CD4-positive, alpha-beta memory T cell (primary cell): ENCODE measurements at regions not wholly inside any gene's neighbourhood (a gene's known extent, or its start where the extent isn't known, plus 50 kb on each side); places are given as distances from the start of the nearest gene placed in this dataset.
"Not testable (repeated sequence)": the region's sequence is repeated elsewhere in the genome, so short reads cannot be mapped to it uniquely, and the experiment has no call there.

Experiments
- CTCF ChIA-PET: fragments of 350-600 bp; sonication (Branson Sonifier 250); formaldehyde crosslinking; loops from one replicate; lab custom pipeline; 2021; ENCODE audit warnings: inconsistent platforms; ENCODE audit not compliant: partially characterized antibody; lab: Charles Lee
- POLR2A ChIA-PET: fragments of 350-600 bp; sonication (Branson Sonifier 250); formaldehyde crosslinking; loops from one replicate; lab custom pipeline; 2021; ENCODE audit not compliant: partially characterized antibody; lab: Charles Lee
- DNase-seq, 5 donors: peaks; one replicate each; pipeline versions ENCODE4 v3.0.0 to v3.0.0-alpha.2; 2020 to 2022; ENCODE audit warnings: mixed read lengths in 1 of 5
- H3K27ac ChIP-seq: one replicate; pipeline ENCODE4 v1.7.0; 2013; ENCODE audit warnings: low read depth, low read length
- H3K27me3 ChIP-seq: 2 replicates; pipeline ENCODE4 v1.7.0; 2013; ENCODE audit warnings: mild to moderate bottlenecking, low read length, moderate library complexity; ENCODE audit not compliant: insufficient read depth
- H3K36me3 ChIP-seq: 2 replicates; pipeline ENCODE4 v1.7.0; 2013; ENCODE audit warnings: mild to moderate bottlenecking, low read length, moderate library complexity; ENCODE audit not compliant: insufficient read depth
- H3K4me1 ChIP-seq: 2 replicates; pipeline ENCODE4 v1.7.0; 2013; ENCODE audit warnings: mild to moderate bottlenecking, low read length, moderate library complexity; ENCODE audit not compliant: insufficient read depth
- H3K4me3 ChIP-seq, 2 donors: one replicate each; pipeline ENCODE4 v1.7.0; 2013; ENCODE audit warnings: low read length in 2 of 2, mild to moderate bottlenecking in 1 of 2
- H3K9me3 ChIP-seq, 2 donors: one replicate each; pipeline ENCODE4 v1.7.0; 2013; ENCODE audit warnings: low read length in 2 of 2, control low read depth in 1 of 2; ENCODE audit not compliant: control insufficient read depth in 1 of 2
- H3K27ac Mint-ChIP-seq, 7 donors: one replicate each; pipeline ENCODE4 v1.8.0; 2020 to 2021; ENCODE audit warnings: mixed read lengths in 7 of 7, mild to moderate bottlenecking in 6 of 7, inconsistent platforms in 3 of 7, moderate library complexity in 3 of 7
- H3K27me3 Mint-ChIP-seq, 2 donors: one replicate each; pipeline ENCODE4 v1.8.0; 2020 to 2021; ENCODE audit warnings: mixed read lengths in 2 of 2
- H3K36me3 Mint-ChIP-seq, 2 donors: one replicate each; pipeline ENCODE4 v1.8.0; 2020 to 2021; ENCODE audit warnings: mixed read lengths in 2 of 2, inconsistent platforms in 1 of 2, mild to moderate bottlenecking in 1 of 2
- H3K4me1 Mint-ChIP-seq, 4 donors: one replicate each; pipeline ENCODE4 v1.8.0; 2020 to 2021; ENCODE audit warnings: mixed read lengths in 4 of 4, mild to moderate bottlenecking in 1 of 4
- H3K4me3 Mint-ChIP-seq, 8 donors: one replicate each; pipeline ENCODE4 v1.8.0; 2020 to 2021; ENCODE audit warnings: mixed read lengths in 8 of 8, mild to moderate bottlenecking in 7 of 8, moderate library complexity in 6 of 8, inconsistent platforms in 3 of 8
- H3K9me3 Mint-ChIP-seq, 8 donors: one replicate each; pipeline ENCODE4 v1.8.0; 2020 to 2021; ENCODE audit warnings: mixed read lengths in 8 of 8, mild to moderate bottlenecking in 5 of 8, inconsistent platforms in 3 of 8, moderate library complexity in 1 of 8
- intact Hi-C: fragments of 100-400 bp; cut with micrococcal nuclease; formaldehyde crosslinking; loops from one replicate; pipeline ENCODE4 v1.15.1; 2023

DNA sequence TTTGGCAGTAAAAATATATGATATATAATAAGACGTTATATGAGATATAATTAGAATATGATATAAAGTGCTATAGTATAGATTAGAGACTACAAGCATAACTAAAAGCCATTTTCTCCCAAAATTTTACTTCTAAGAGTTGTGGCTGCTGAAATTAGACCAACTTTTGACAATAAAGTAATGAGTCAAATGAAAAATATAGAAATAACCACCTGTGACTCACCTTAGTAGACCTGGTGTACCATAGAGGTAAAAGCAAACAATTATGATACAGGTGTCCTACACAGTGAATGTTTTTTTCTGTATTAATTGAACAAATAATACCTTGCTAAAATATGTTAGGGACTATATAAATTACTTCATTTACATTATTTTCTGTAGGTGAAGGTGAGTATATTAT is 482.9 kb upstream of the MAN1A1 start:
- Mint-ChIP-seq H3K27me3 (peaks cover 2 to 5% of the 10 kb centered on the region in 2 donors), H3K36me3 (no peaks in the 10 kb centered on the region), H3K4me1 (no peaks in the 10 kb centered on the region), H3K27ac (no peak overlapping the region), H3K4me3 (no peak overlapping the region), H3K9me3 (peaks cover 0 to 5% (median 0%) of the 10 kb centered on the region in 8 donors)
- ChIA-PET CTCF (no interaction called here), POLR2A (no interaction called here)
- H3K9me3 ChIP-seq = no peaks in the 10 kb centered on the region
- H3K36me3 ChIP-seq = no peaks in the 10 kb centered on the region
- intact Hi-C loops = no loop called here
- DNase-seq = no peak
- H3K27me3 ChIP-seq = no peaks in the 10 kb centered on the region
- H3K27ac ChIP-seq = no peak overlapping the region
- no peaks in the 10 kb centered on the region for H3K4me1 ChIP-seq
- H3K4me3 ChIP-seq = no peak overlapping the region

DNA sequence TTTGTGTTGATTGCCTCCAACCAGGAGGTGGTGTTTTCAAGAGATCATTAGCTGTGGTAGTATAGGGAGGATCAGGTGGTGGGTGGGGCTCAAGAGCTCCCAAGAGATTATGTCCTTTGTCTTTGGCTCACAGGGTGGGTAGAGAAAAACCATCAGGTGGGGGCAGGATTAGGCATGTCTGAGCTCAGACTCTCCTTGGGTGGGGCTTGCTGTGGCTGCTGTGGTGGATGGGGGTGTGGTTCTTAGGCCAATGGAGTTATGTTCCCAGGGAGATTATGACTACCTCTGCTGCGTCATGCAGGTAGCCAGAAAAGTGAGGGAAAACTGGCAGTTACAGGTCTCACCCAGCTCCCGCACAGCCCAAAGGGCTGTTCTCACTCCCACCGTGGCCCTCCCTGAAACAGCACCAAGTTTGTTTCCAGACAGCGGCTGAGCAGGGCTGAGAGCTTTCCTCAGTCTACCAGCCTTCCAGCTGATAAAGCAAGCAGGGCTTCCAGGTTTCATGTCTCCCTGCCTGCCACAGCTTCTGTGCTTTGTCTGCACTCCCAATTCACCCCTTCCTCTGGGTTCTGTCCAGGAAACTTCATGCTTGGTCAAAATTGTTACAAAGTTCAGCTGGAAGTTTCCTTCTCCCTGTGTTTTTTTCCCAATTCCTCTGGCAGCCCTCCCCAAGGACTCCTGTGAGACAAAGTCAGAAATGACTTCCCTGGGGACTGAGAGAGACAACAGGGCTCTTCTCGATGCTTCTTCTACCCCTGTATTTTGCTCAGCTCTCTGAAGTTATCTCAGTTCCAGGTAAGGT is 481.1 kb upstream of the MAN1A1 start:
- Mint-ChIP-seq H3K36me3 (no peaks in the 10 kb centered on the region), H3K9me3 (peaks cover 0 to 5% (median 0%) of the 10 kb centered on the region in 8 donors), H3K27ac (no peak overlapping the region), H3K4me1 (no peaks in the 10 kb centered on the region), H3K27me3 (peaks cover 2 to 5% of the 10 kb centered on the region in 2 donors), H3K4me3 (no peak overlapping the region)
- intact Hi-C loops = no loop called here
- Histone ChIP-seq H3K9me3 (no peaks in the 10 kb centered on the region), H3K4me3 (no peak overlapping the region), H3K27me3 (no peaks in the 10 kb centered on the region), H3K27ac (no peak overlapping the region), H3K4me1 (no peaks in the 10 kb centered on the region), H3K36me3 (no peaks in the 10 kb centered on the region)
- POLR2A ChIA-PET = no interaction called here
- DNase-seq = no peak
- CTCF ChIA-PET = no interaction called here

DNA sequence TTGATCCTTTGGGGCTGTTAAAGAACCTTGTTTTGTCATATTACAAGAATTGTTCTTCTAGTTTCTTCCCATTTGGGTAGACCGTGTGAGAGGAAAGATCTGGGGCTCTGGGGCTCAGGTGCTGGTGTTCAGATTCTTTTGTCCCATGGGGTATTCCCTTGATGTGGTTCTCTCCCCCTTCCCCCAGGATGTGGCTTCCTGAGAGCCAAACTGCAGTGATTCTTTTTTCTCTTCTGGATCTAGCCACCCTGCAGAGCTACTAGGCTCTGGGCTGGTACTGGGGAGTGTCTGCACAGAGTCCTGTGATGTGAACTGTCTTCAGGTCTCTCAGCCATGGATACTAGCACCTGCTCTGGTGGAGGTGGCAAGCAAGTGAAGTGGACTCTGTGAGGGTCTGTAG is 480.5 kb upstream of the MAN1A1 start:
- no peaks in the 10 kb centered on the region for H3K36me3 Mint-ChIP-seq
- no peak overlapping the region for H3K4me3 Mint-ChIP-seq
- H3K9me3 Mint-ChIP-seq = peaks cover 0 to 5% (median 0%) of the 10 kb centered on the region in 8 donors
- POLR2A ChIA-PET = no interaction called here
- intact Hi-C loops = no loop called here
- CTCF ChIA-PET = no interaction called here
- H3K27me3 Mint-ChIP-seq = peaks cover 2 to 5% of the 10 kb centered on the region in 2 donors
- no peaks in the 10 kb centered on the region for H3K4me1 Mint-ChIP-seq
- Histone ChIP-seq H3K4me1 (no peaks in the 10 kb centered on the region), H3K36me3 (no peaks in the 10 kb centered on the region), H3K4me3 (no peak overlapping the region), H3K27ac (no peak overlapping the region), H3K9me3 (no peaks in the 10 kb centered on the region), H3K27me3 (no peaks in the 10 kb centered on the region)
- no peak overlapping the region for H3K27ac Mint-ChIP-seq
- no peak for DNase-seq

DNA sequence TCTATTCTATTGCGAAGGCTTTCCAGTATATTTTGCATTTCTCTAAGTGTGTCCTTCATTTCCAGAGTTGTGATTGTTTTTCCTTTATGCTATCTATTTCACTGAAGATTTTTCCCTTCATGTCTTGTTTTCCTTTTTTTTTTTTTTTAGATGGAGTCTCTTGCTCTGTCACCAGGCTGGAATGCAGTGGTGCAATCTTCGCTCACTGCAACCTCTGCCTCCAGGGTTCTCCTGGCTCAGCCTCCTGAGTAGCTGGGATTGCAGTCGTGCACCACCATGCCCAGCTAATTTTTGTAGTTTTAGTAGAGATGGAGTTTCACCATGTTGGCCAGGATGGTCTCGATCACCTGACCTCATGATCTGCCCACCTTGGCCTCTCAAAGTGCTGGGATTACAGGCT is 479.9 kb upstream of the MAN1A1 start:
- POLR2A ChIA-PET, H3K9me3 ChIP-seq, H3K27ac Mint-ChIP-seq, H3K27me3 Mint-ChIP-seq, intact Hi-C loops, H3K4me1 Mint-ChIP-seq, H3K4me1 ChIP-seq, H3K27me3 ChIP-seq, H3K36me3 Mint-ChIP-seq, H3K9me3 Mint-ChIP-seq, DNase-seq, CTCF ChIA-PET, H3K4me3 Mint-ChIP-seq, H3K36me3 ChIP-seq, H3K4me3 ChIP-seq, H3K27ac ChIP-seq: not testable (repeated sequence)

DNA sequence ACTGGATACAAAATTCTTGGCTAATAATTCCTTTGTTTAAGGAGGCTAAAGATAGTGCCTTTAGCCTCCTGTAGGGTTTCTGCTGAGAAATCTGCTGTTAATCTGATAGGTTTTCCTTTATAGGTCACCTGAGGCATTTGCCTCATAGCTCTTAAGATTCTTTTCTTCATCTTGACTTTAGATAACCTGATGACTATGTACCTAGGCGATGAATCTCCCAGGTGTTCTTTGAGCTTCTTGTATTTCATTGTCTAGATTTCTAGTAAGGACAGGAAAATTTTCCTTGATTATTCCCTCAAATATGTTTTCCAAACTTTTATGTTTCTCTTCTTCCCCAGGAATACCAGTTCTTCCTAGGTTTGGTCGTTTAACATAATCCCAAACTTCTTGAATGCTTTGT is 479.4 kb upstream of the MAN1A1 start:
- Histone ChIP-seq H3K27ac (no peak overlapping the region), H3K4me3 (no peak overlapping the region), H3K9me3 (no peaks in the 10 kb centered on the region), H3K4me1 (no peaks in the 10 kb centered on the region), H3K36me3 (no peaks in the 10 kb centered on the region), H3K27me3 (no peaks in the 10 kb centered on the region)
- Mint-ChIP-seq H3K27ac (no peak overlapping the region), H3K9me3 (peaks cover 0 to 5% (median 0%) of the 10 kb centered on the region in 8 donors), H3K27me3 (peaks cover 2 to 5% of the 10 kb centered on the region in 2 donors), H3K4me3 (no peak overlapping the region), H3K36me3 (no peaks in the 10 kb centered on the region), H3K4me1 (no peaks in the 10 kb centered on the region)
- CTCF ChIA-PET = no interaction called here
- POLR2A ChIA-PET = no interaction called here
- no peak for DNase-seq
- intact Hi-C loops = no loop called here

DNA sequence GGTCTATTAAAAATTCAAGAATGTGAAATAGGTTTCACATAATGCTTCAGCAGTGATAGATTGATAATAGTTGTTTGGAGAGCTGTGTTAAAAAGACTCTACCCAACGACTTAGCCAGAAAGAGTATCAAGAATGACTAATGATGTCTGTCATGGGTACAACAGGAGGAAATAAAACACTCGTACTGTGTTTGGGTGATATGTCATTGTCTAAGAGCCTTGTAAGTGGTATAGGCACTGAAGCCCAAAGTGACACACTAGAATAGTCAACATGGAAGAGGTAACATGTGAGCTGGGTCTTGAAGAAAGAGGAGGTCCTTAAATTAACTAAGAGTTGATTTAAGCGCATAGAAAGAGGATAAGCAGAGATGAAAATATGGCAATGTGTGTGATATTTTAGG is 471.8 kb upstream of the MAN1A1 start:
- Histone ChIP-seq H3K4me3 (no peak overlapping the region), H3K4me1 (no peaks in the 10 kb centered on the region), H3K27ac (no peak overlapping the region), H3K36me3 (no peaks in the 10 kb centered on the region), H3K9me3 (no peaks in the 10 kb centered on the region), H3K27me3 (no peaks in the 10 kb centered on the region)
- no peak for DNase-seq
- Mint-ChIP-seq H3K27ac (no peak overlapping the region), H3K27me3 (no peaks in the 10 kb centered on the region), H3K4me3 (no peak overlapping the region), H3K36me3 (no peaks in the 10 kb centered on the region), H3K9me3 (no peaks in the 10 kb centered on the region), H3K4me1 (no peaks in the 10 kb centered on the region)
- CTCF ChIA-PET = no interaction called here
- POLR2A ChIA-PET = no interaction called here
- intact Hi-C loops = no loop called here

DNA sequence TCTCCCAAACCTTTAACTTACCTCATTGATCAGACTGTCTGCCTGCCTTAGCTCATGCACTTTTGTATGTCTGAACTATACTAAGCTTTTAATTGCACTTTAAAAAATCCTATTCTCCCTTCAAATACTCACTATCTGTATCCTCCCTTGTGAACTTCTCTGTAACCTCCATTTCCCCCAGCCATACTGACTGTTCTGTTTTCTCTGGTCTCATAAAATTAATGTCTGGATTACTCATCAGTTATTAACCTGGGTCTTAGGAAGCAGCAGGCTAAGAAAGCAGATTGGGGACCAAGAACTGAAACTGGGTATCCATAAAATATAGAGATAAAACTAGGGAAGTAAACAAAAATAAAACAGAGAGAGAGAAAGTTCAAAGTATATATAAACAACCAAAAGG is 469.3 kb upstream of the MAN1A1 start:
- Mint-ChIP-seq H3K9me3 (no peaks in the 10 kb centered on the region), H3K4me1 (no peaks in the 10 kb centered on the region), H3K4me3 (no peak overlapping the region), H3K27me3 (no peaks in the 10 kb centered on the region), H3K36me3 (no peaks in the 10 kb centered on the region), H3K27ac (no peak overlapping the region)
- Histone ChIP-seq H3K9me3 (no peaks in the 10 kb centered on the region), H3K27ac (no peak overlapping the region), H3K27me3 (no peaks in the 10 kb centered on the region), H3K36me3 (no peaks in the 10 kb centered on the region), H3K4me1 (no peaks in the 10 kb centered on the region), H3K4me3 (no peak overlapping the region)
- POLR2A ChIA-PET = no interaction called here
- intact Hi-C loops = no loop called here
- CTCF ChIA-PET = no interaction called here
- DNase-seq = no peak
